ENCODE measurements at regions not wholly inside any gene's neighbourhood (a gene's known extent, or its start where the extent isn't known, plus 50 kb on each side); places are given as distances from the start of the nearest gene placed in this dataset.

DNA sequence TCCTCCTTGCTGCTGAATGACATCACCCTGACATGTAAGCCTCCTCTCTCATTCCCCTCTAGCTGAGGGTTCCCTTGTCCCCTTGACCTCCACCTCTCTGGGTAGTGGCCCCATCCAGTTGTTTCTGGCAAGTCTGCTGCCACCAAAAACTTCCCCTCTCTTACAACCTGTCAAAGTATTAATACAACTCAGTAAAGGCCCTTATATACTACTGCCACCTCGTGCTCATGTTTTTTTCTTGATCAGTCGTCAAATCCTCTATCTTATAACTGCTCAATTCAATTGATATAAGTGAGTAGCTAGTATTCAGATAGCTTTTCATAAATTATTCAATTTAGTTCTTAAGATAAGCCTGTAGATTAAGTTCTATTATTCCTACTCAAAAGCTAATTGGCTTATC, 249.6 kb downstream of the MBNL1 start:
- no peaks in the 10 kb centered on the region for H3K36me3 ChIP-seq (ENCODE audit: control insufficient read depth in 1 of 2, insufficient read depth in 2 of 2, low read length in 2 of 2)
- no peak overlapping the region for H3K4me2 ChIP-seq (ENCODE audit: low read length)
- no peaks in the 10 kb centered on the region for H3K27me3 ChIP-seq (ENCODE audit: insufficient read depth, low read length)
- H3K4me3 ChIP-seq (replicated peaks in 1 of 2; ENCODE audit: low read depth in 1 of 2, low read length in 2 of 2) = no peak overlapping the region
- DNase-seq (ENCODE audit: low read depth, low spot score) (no peak), ATAC-seq (no peak)
- CTCF ChIA-PET = no interaction called here
- H3K27ac ChIP-seq (ENCODE audit: low read depth, low read length) = no peak overlapping the region
- RAD21 ChIA-PET (ENCODE audit: low non-redundant PET in 1 of 2, low total read pairs in 2 of 2, uncharacterized antibody in 2 of 2, unreplicated experiment in 2 of 2) = no interaction called here
- intact Hi-C loops (cut with micrococcal nuclease) = no loop called here
- H3K79me2 ChIP-seq (ENCODE audit: insufficient read depth, low read length) = no peaks in the 10 kb centered on the region
- POLR2A ChIA-PET = no interaction called here
- BruUV-seq (replicated peaks) = no TSS peak
- no peak overlapping the region for H3K9ac ChIP-seq (ENCODE audit: low read length)
- H3K9me3 ChIP-seq (ENCODE audit: control insufficient read depth in 1 of 2, insufficient read depth in 1 of 2, low read depth in 1 of 2, low read length in 2 of 2) = no peaks in the 10 kb centered on the region
- TF ChIP-seq ZFX (IDR thresholded peaks at IDR 0.05) (no peak), EZH2 (IDR thresholded peaks at IDR 0.05) (no peak), CEBPB (IDR thresholded peaks at IDR 0.05; ENCODE audit: low read depth) (no peak), JUND (IDR thresholded peaks at IDR 0.05) (no peak), ZBTB33 (IDR thresholded peaks at IDR 0.05; ENCODE audit: extremely low read depth, insufficient replicate concordance, low read length) (no peak), ELF1 (IDR thresholded peaks at IDR 0.05; ENCODE audit: borderline replicate concordance, low read depth) (no peak), CTCF (IDR thresholded peaks at IDR 0.05 in 2 of 3, conservative IDR thresholded peaks at IDR 0.05 in 1 of 3; ENCODE audit: borderline replicate concordance in 1 of 3, insufficient read depth in 1 of 3, low read depth in 2 of 3, low read length in 2 of 3) (no peak), SP1 (IDR thresholded peaks at IDR 0.05; ENCODE audit: low read depth) (no peak), YY1 (IDR thresholded peaks at IDR 0.05; ENCODE audit: extremely low read depth, insufficient replicate concordance, low read depth, low read length) (no peak), ZNF274 (IDR thresholded peaks at IDR 0.05; ENCODE audit: low read depth, low read length) (no peak), EZH2phosphoT487 (IDR thresholded peaks at IDR 0.05; ENCODE audit: borderline replicate concordance) (no peak), CBX3 (IDR thresholded peaks at IDR 0.05; ENCODE audit: low read depth) (no peak), TCF7L2 (IDR thresholded peaks at IDR 0.05; ENCODE audit: borderline replicate concordance, extremely low read depth, insufficient read depth, insufficient read length) (no peak), POLR2A (IDR thresholded peaks at IDR 0.05; ENCODE audit: borderline replicate concordance, extremely low read depth, insufficient read depth, insufficient read length) (no peak), SRF (IDR thresholded peaks at IDR 0.05; ENCODE audit: low read depth) (no peak), FOSL1 (IDR thresholded peaks at IDR 0.05; ENCODE audit: low read depth) (no peak)
- TF ChIP-seq, protein P1, sequence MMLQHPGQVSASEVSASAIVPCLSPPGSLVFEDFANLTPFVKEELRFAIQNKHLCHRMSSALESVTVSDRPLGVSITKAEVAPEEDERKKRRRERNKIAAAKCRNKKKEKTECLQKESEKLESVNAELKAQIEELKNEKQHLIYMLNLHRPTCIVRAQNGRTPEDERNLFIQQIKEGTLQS (IDR thresholded peaks at IDR 0.05) = no peak
- H3K4me1 ChIP-seq (ENCODE audit: control insufficient read depth in 1 of 2, insufficient read depth in 2 of 2, low read length in 2 of 2) = no peaks in the 10 kb centered on the region
- no peaks in the 10 kb centered on the region for H3K9me2 ChIP-seq (ENCODE audit: insufficient read depth)
- H4K20me1 ChIP-seq (ENCODE audit: insufficient read depth) = no peaks in the 10 kb centered on the region
- H2AFZ ChIP-seq (ENCODE audit: low read depth, low read length, poor library complexity, severe bottlenecking) = no peak overlapping the region
